ENCODE measurements at regions not wholly inside any gene's neighbourhood (a gene's known extent, or its start where the extent isn't known, plus 50 kb on each side); places are given as distances from the start of the nearest gene placed in this dataset.

- Histone ChIP-seq H4K20me1 (ENCODE audit: control insufficient read depth, extremely low read depth, insufficient read depth, low read length) (no peaks in the 10 kb centered on the region), H2AFZ (ENCODE audit: low read length) (no peak overlapping the region), H3K9me3 (ENCODE audit: control insufficient read depth, insufficient read depth, low read depth, low read length) (no peaks in the 10 kb centered on the region), H3K27ac (ENCODE audit: insufficient read depth, low read length) (no peak overlapping the region), H3K4me1 (ENCODE audit: control insufficient read depth, extremely low read depth, insufficient read depth, low read length) (no peaks in the 10 kb centered on the region), H3K27me3 (ENCODE audit: control insufficient read depth, insufficient read depth, low read length) (no peaks in the 10 kb centered on the region), H3K79me2 (ENCODE audit: control insufficient read depth, insufficient read depth, low read length) (no peaks in the 10 kb centered on the region), H3K4me3 (replicated peaks in 1 of 4; ENCODE audit: control extremely low read depth in 1 of 4, insufficient read depth in 1 of 4, low read depth in 3 of 4, low read length in 4 of 4) (no peak overlapping the region), H3K4me2 (ENCODE audit: extremely low read depth, insufficient read depth, low read length) (no peak overlapping the region), H3K9ac (ENCODE audit: insufficient read depth, low read length) (no peak overlapping the region), H3K36me3 (ENCODE audit: control insufficient read depth, insufficient read depth, low read length) (no peaks in the 10 kb centered on the region)
- DNase-seq (ENCODE audit: low read depth in 2 of 2) = no peak
- no peak for TF ChIP-seq CTCF (conservative IDR thresholded peaks at IDR 0.05 in 1 of 2, IDR thresholded peaks at IDR 0.05 in 1 of 2; ENCODE audit: low read depth in 1 of 2, low read length in 2 of 2)
- no peak for TF ChIP-seq EZH2 (IDR thresholded peaks at IDR 0.05; ENCODE audit: low read length, missing control alignments)
Measured at GRCh38 chr16:55030944-55031343, 100.3 kb downstream of the IRX5 start.

GRCh38 chr16:55031481-55031880 lies 100.8 kb downstream of the IRX5 start:
- no peak for TF ChIP-seq CTCF (conservative IDR thresholded peaks at IDR 0.05 in 1 of 2, IDR thresholded peaks at IDR 0.05 in 1 of 2; ENCODE audit: low read depth in 1 of 2, low read length in 2 of 2)
- TF ChIP-seq EZH2 (IDR thresholded peaks at IDR 0.05; ENCODE audit: low read length, missing control alignments) = no peak
- Histone ChIP-seq H3K9ac (ENCODE audit: insufficient read depth, low read length) (no peak overlapping the region), H3K27ac (ENCODE audit: insufficient read depth, low read length) (no peak overlapping the region), H2AFZ (ENCODE audit: low read length) (no peak overlapping the region), H3K27me3 (ENCODE audit: control insufficient read depth, insufficient read depth, low read length) (no peaks in the 10 kb centered on the region), H3K9me3 (ENCODE audit: control insufficient read depth, insufficient read depth, low read depth, low read length) (no peaks in the 10 kb centered on the region), H3K36me3 (ENCODE audit: control insufficient read depth, insufficient read depth, low read length) (no peaks in the 10 kb centered on the region), H3K4me2 (ENCODE audit: extremely low read depth, insufficient read depth, low read length) (no peak overlapping the region), H3K79me2 (ENCODE audit: control insufficient read depth, insufficient read depth, low read length) (no peaks in the 10 kb centered on the region), H3K4me3 (replicated peaks in 1 of 4; ENCODE audit: control extremely low read depth in 1 of 4, insufficient read depth in 1 of 4, low read depth in 3 of 4, low read length in 4 of 4) (no peak overlapping the region), H3K4me1 (ENCODE audit: control insufficient read depth, extremely low read depth, insufficient read depth, low read length) (no peaks in the 10 kb centered on the region), H4K20me1 (ENCODE audit: control insufficient read depth, extremely low read depth, insufficient read depth, low read length) (no peaks in the 10 kb centered on the region)
- DNase-seq (ENCODE audit: low read depth in 2 of 2) = no peak

- no peak overlapping the region for H2AFZ ChIP-seq (ENCODE audit: low read length)
- H4K20me1 ChIP-seq (ENCODE audit: control insufficient read depth, extremely low read depth, insufficient read depth, low read length) = no peaks in the 10 kb centered on the region
- no peak overlapping the region for H3K4me3 ChIP-seq (replicated peaks in 1 of 4; ENCODE audit: control extremely low read depth in 1 of 4, insufficient read depth in 1 of 4, low read depth in 3 of 4, low read length in 4 of 4)
- H3K27me3 ChIP-seq (ENCODE audit: control insufficient read depth, insufficient read depth, low read length) = no peaks in the 10 kb centered on the region
- H3K36me3 ChIP-seq (ENCODE audit: control insufficient read depth, insufficient read depth, low read length) = no peaks in the 10 kb centered on the region
- no peak overlapping the region for H3K27ac ChIP-seq (ENCODE audit: insufficient read depth, low read length)
- no peaks in the 10 kb centered on the region for H3K79me2 ChIP-seq (ENCODE audit: control insufficient read depth, insufficient read depth, low read length)
- no peak overlapping the region for H3K4me2 ChIP-seq (ENCODE audit: extremely low read depth, insufficient read depth, low read length)
- no peaks in the 10 kb centered on the region for H3K4me1 ChIP-seq (ENCODE audit: control insufficient read depth, extremely low read depth, insufficient read depth, low read length)
- TF ChIP-seq EZH2 (IDR thresholded peaks at IDR 0.05; ENCODE audit: low read length, missing control alignments) (no peak), CTCF (conservative IDR thresholded peaks at IDR 0.05 in 1 of 2, IDR thresholded peaks at IDR 0.05 in 1 of 2; ENCODE audit: low read depth in 1 of 2, low read length in 2 of 2) (no peak)
- H3K9me3 ChIP-seq (ENCODE audit: control insufficient read depth, insufficient read depth, low read depth, low read length) = no peaks in the 10 kb centered on the region
- H3K9ac ChIP-seq (ENCODE audit: insufficient read depth, low read length) = no peak overlapping the region
- DNase-seq (ENCODE audit: low read depth in 2 of 2) = no peak
Measured at GRCh38 chr16:55033225-55034156, 102.8 kb downstream of the IRX5 start.

All from fibroblast of lung (primary cell).